ENCODE measurements at regions not wholly inside any gene's neighbourhood (a gene's known extent, or its start where the extent isn't known, plus 50 kb on each side); places are given as distances from the start of the nearest gene placed in this dataset.

GRCh38 chr15:38614621-38615020 is 50.0 kb upstream of the RASGRP1 start:
- H3K27ac Mint-ChIP-seq = no peak overlapping the region
- peaks cover 0 to 15% of the 10 kb centered on the region in 2 donors for H3K36me3 Mint-ChIP-seq
- ATAC-seq = no peak
- H3K9me3 Mint-ChIP-seq = peaks cover 7% of the 10 kb centered on the region in 2 donors
- DNase-seq (ENCODE audit: low spot score in 2 of 2) = no peak

- no peak for DNase-seq (ENCODE audit: low spot score in 2 of 2)
- no peak overlapping the region for H3K27ac Mint-ChIP-seq
- peaks cover 0 to 8% of the 10 kb centered on the region in 2 donors for H3K36me3 Mint-ChIP-seq
- no peak for ATAC-seq
- peaks cover 3 to 7% of the 10 kb centered on the region in 2 donors for H3K9me3 Mint-ChIP-seq
These were observed 53.2 kb upstream of the RASGRP1 start for GRCh38 chr15:38617831-38618230.

- Mint-ChIP-seq H3K36me3 (peaks cover 0 to 2% of the 10 kb centered on the region in 2 donors), H3K27ac (no peak overlapping the region), H3K9me3 (peaks cover 1 to 2% of the 10 kb centered on the region in 2 donors)
- no peak for DNase-seq (ENCODE audit: low spot score in 2 of 2)
- no peak for ATAC-seq
These were observed 53.8 kb upstream of the RASGRP1 start for GRCh38 chr15:38618242-38618955.

GRCh38 chr15:38620098-38620497 is 55.5 kb upstream of the RASGRP1 start:
- Mint-ChIP-seq H3K9me3 (no peaks in the 10 kb centered on the region), H3K27ac (no peak overlapping the region), H3K36me3 (no peaks in the 10 kb centered on the region)
- DNase-seq (ENCODE audit: low spot score in 2 of 2) (no peak), ATAC-seq (no peak)

- H3K36me3 Mint-ChIP-seq = no peaks in the 10 kb centered on the region
- peaks cover 0 to 4% of the 10 kb centered on the region in 2 donors for H3K9me3 Mint-ChIP-seq
- no peak overlapping the region for H3K27ac Mint-ChIP-seq
These were observed 56.4 kb upstream of the RASGRP1 start for GRCh38 chr15:38620851-38621594.

GRCh38 chr15:38622304-38622703 is 57.7 kb upstream of the RASGRP1 start:
- ATAC-seq = no peak
- H3K27ac Mint-ChIP-seq = no peak overlapping the region
- H3K36me3 Mint-ChIP-seq = no peaks in the 10 kb centered on the region
- no peak for DNase-seq (ENCODE audit: low spot score in 2 of 2)
- H3K9me3 Mint-ChIP-seq = peaks cover 0 to 4% of the 10 kb centered on the region in 2 donors

More at GRCh38 chr15:38620851-38621594, 56.4 kb upstream of the RASGRP1 start:
- ATAC-seq = no peak
- DNase-seq (ENCODE audit: low spot score in 2 of 2) = no peak

- peak in 1 of 2 donors; percentile 22 for ATAC-seq
These were observed 58.3 kb upstream of the RASGRP1 start for GRCh38 chr15:38622908-38623307.

GRCh38 chr15:38623744-38624143 is 59.1 kb upstream of the RASGRP1 start:
- Mint-ChIP-seq H3K27ac (no peak overlapping the region), H3K9me3 (peaks cover 0 to 4% of the 10 kb centered on the region in 2 donors), H3K36me3 (no peaks in the 10 kb centered on the region)
- ATAC-seq = no peak
- DNase-seq (ENCODE audit: low spot score in 2 of 2) = no peak

More at GRCh38 chr15:38622908-38623307, 58.3 kb upstream of the RASGRP1 start:
- peaks cover 0 to 4% of the 10 kb centered on the region in 2 donors for H3K9me3 Mint-ChIP-seq
- no peak for DNase-seq (ENCODE audit: low spot score in 2 of 2)
- no peaks in the 10 kb centered on the region for H3K36me3 Mint-ChIP-seq
- no peak overlapping the region for H3K27ac Mint-ChIP-seq

- ATAC-seq = no peak
These were observed 59.9 kb upstream of the RASGRP1 start for GRCh38 chr15:38624244-38625205.

GRCh38 chr15:38625886-38626285 is 61.3 kb upstream of the RASGRP1 start:
- peak overlapping the region in 1 of 2 donors; percentile 72 for H3K27ac Mint-ChIP-seq
- no peak for ATAC-seq

More at GRCh38 chr15:38624244-38625205, 59.9 kb upstream of the RASGRP1 start:
- peaks cover 0 to 4% of the 10 kb centered on the region in 2 donors for H3K9me3 Mint-ChIP-seq
- H3K36me3 Mint-ChIP-seq = no peaks in the 10 kb centered on the region
- DNase-seq (ENCODE audit: low spot score in 2 of 2) = no peak
- no peak overlapping the region for H3K27ac Mint-ChIP-seq

GRCh38 chr15:38626443-38627050 is 61.9 kb upstream of the RASGRP1 start:
- H3K27ac Mint-ChIP-seq = peak overlapping the region in 1 of 2 donors; percentile 72
- DNase-seq (ENCODE audit: low spot score in 2 of 2) (no peak), ATAC-seq (no peak)
- H3K9me3 Mint-ChIP-seq = peaks cover 0 to 7% of the 10 kb centered on the region in 2 donors
- no peaks in the 10 kb centered on the region for H3K36me3 Mint-ChIP-seq

More at GRCh38 chr15:38625886-38626285, 61.3 kb upstream of the RASGRP1 start:
- Mint-ChIP-seq H3K36me3 (no peaks in the 10 kb centered on the region), H3K9me3 (peaks cover 0 to 7% of the 10 kb centered on the region in 2 donors)
- no peak for DNase-seq (ENCODE audit: low spot score in 2 of 2)

- ATAC-seq (no peak), DNase-seq (ENCODE audit: low spot score in 2 of 2) (no peak)
- Mint-ChIP-seq H3K9me3 (peaks cover 0 to 7% of the 10 kb centered on the region in 2 donors), H3K36me3 (no peaks in the 10 kb centered on the region), H3K27ac (no peak overlapping the region)
These were observed 63.2 kb upstream of the RASGRP1 start for GRCh38 chr15:38627689-38628277.

- DNase-seq (ENCODE audit: low spot score in 2 of 2) = no peak
- H3K27ac Mint-ChIP-seq = peak overlapping the region in 1 of 2 donors; percentile 40
- H3K9me3 Mint-ChIP-seq = peaks cover 0 to 3% of the 10 kb centered on the region in 2 donors
- ATAC-seq = peak; percentile 52 to 67
- H3K36me3 Mint-ChIP-seq = no peaks in the 10 kb centered on the region
These were observed 66.8 kb upstream of the RASGRP1 start for GRCh38 chr15:38631119-38632075.

GRCh38 chr15:38635170-38635569 is 70.6 kb upstream of the RASGRP1 start:
- ATAC-seq (peak in 1 of 2 donors; percentile 62), DNase-seq (ENCODE audit: low spot score in 2 of 2) (no peak)
- no peak overlapping the region for H3K27ac Mint-ChIP-seq
- H3K36me3 Mint-ChIP-seq = peaks cover 0 to 14% of the 10 kb centered on the region in 2 donors
- H3K9me3 Mint-ChIP-seq = peaks cover 7 to 17% of the 10 kb centered on the region in 2 donors

- ATAC-seq = no peak
- no peak for DNase-seq (ENCODE audit: low spot score in 2 of 2)
- H3K27ac Mint-ChIP-seq = no peak overlapping the region
- peaks cover 0 to 14% of the 10 kb centered on the region in 2 donors for H3K36me3 Mint-ChIP-seq
- peaks cover 7 to 17% of the 10 kb centered on the region in 2 donors for H3K9me3 Mint-ChIP-seq
These were observed 72.0 kb upstream of the RASGRP1 start for GRCh38 chr15:38636597-38636996.
